ENCODE measurements at regions not wholly inside any gene's neighbourhood (a gene's known extent, or its start where the extent isn't known, plus 50 kb on each side); places are given as distances from the start of the nearest gene placed in this dataset.
"Not testable (repeated sequence)": the region's sequence is repeated elsewhere in the genome, so short reads cannot be mapped to it uniquely, and the experiment has no call there.

DNA sequence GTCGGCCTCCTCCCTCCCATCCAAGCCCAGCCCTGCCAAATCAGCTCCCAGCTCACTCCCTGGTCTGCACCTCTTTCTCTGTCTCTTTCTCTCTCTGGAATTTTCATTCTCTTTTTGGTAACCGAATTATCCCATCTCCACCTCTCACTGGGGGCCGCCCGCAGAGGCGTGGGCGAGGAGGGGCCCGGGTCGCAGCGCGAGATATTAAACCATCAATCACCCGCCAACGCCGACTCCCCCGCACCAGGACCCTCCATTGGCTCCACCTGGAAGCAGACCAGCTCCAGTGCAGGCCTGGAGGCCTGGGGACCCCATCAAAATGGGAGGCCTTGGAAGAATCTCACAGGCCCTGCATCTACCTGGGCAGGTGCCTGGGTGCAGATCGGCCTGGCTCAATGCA is 83.8 kb upstream of the ADGRL1 start:
- TF ChIP-seq, protein P1, sequence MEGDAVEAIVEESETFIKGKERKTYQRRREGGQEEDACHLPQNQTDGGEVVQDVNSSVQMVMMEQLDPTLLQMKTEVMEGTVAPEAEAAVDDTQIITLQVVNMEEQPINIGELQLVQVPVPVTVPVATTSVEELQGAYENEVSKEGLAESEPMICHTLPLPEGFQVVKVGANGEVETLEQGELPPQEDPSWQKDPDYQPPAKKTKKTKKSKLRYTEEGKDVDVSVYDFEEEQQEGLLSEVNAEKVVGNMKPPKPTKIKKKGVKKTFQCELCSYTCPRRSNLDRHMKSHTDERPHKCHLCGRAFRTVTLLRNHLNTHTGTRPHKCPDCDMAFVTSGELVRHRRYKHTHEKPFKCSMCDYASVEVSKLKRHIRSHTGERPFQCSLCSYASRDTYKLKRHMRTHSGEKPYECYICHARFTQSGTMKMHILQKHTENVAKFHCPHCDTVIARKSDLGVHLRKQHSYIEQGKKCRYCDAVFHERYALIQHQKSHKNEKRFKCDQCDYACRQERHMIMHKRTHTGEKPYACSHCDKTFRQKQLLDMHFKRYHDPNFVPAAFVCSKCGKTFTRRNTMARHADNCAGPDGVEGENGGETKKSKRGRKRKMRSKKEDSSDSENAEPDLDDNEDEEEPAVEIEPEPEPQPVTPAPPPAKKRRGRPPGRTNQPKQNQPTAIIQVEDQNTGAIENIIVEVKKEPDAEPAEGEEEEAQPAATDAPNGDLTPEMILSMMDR (IDR thresholded peaks at IDR 0.05): not testable (repeated sequence)
- TF ChIP-seq POLR2AphosphoS5 (IDR thresholded peaks at IDR 0.05; ENCODE audit: low read depth, low read length); ELF1 (IDR thresholded peaks at IDR 0.05); EP300 (IDR thresholded peaks at IDR 0.05; ENCODE audit: borderline replicate concordance in 1 of 2, low read depth in 1 of 2, low read length in 1 of 2); EZH2phosphoT487 (IDR thresholded peaks at IDR 0.05; ENCODE audit: borderline replicate concordance, low read depth); RAD21 (IDR thresholded peaks at IDR 0.05; ENCODE audit: low read length): not testable (repeated sequence)
- TF ChIP-seq, protein P2, sequence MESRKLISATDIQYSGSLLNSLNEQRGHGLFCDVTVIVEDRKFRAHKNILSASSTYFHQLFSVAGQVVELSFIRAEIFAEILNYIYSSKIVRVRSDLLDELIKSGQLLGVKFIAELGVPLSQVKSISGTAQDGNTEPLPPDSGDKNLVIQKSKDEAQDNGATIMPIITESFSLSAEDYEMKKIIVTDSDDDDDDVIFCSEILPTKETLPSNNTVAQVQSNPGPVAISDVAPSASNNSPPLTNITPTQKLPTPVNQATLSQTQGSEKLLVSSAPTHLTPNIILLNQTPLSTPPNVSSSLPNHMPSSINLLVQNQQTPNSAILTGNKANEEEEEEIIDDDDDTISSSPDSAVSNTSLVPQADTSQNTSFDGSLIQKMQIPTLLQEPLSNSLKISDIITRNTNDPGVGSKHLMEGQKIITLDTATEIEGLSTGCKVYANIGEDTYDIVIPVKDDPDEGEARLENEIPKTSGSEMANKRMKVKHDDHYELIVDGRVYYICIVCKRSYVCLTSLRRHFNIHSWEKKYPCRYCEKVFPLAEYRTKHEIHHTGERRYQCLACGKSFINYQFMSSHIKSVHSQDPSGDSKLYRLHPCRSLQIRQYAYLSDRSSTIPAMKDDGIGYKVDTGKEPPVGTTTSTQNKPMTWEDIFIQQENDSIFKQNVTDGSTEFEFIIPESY (IDR thresholded peaks at IDR 0.05; ENCODE audit: borderline replicate concordance, low read depth): not testable (repeated sequence)

Measured in SK-N-SH (cell line).